B cell (primary cell): ENCODE measurements at regions not wholly inside any gene's neighbourhood (a gene's known extent, or its start where the extent isn't known, plus 50 kb on each side); places are given as distances from the start of the nearest gene placed in this dataset.

ENCODE experiments used
- ATAC-seq: fragments of 200-7000 bp; cut with Tn5 transposase; one replicate; pipeline ENCODE4 v1.10.0; 2021; ENCODE audit warnings: low read depth, mild to moderate bottlenecking, moderate number of reproducible peaks, moderate library complexity
- CTCF ChIA-PET: fragments of 350-600 bp; sonication (Branson Sonifier 250); formaldehyde crosslinking; loops from one replicate; lab custom pipeline; 2021; ENCODE audit warnings: antibody characterized with exemption, inconsistent platforms; lab: Charles Lee
- POLR2A ChIA-PET: fragments of 350-600 bp; sonication (Branson Sonifier 250); formaldehyde crosslinking; loops from one replicate; lab custom pipeline; 2021; ENCODE audit warnings: antibody characterized with exemption; lab: Charles Lee
- DNase-seq: peaks from one replicate; pipeline ENCODE4 v3.0.0; 2013
- H2AFZ ChIP-seq: 2 replicates; pipeline ENCODE4 v1.6.1; 2012; ENCODE audit warnings: mild to moderate bottlenecking, low read depth, low read length; ENCODE audit not compliant: insufficient read depth, poor library complexity, severe bottlenecking
- H3K27ac ChIP-seq, 2 donors: 1 replicate in 1 of 2; 2 replicates in 1 of 2; pipeline ENCODE4 v1.5.1; 2012 to 2013; ENCODE audit warnings: low read length in 2 of 2, mild to moderate bottlenecking in 2 of 2, moderate library complexity in 1 of 2
- H3K27me3 ChIP-seq, 4 experiments: fragments of 200-600 bp in 1 of 4; sonication (generic) in 1 of 4; replicated peaks in 1 of 4; 1 replicate in 2 of 4; 2 replicates in 2 of 4; pipeline versions ENCODE4 v1.6.1 to v1.7.0; 2013 to 2016; ENCODE audit warnings: low read length in 3 of 4, mild to moderate bottlenecking in 2 of 4, mixed read lengths in 1 of 4, moderate library complexity in 1 of 4; ENCODE audit not compliant: insufficient read depth in 4 of 4, control insufficient read depth in 3 of 4; ENCODE audit errors: control extremely low read depth in 1 of 4
- H3K36me3 ChIP-seq, 2 experiments: replicated peaks in 1 of 2; 1 replicate in 1 of 2; 2 replicates in 1 of 2; pipeline versions ENCODE4 v1.6.1 to v1.7.1; 2013; ENCODE audit warnings: low read length in 1 of 2; ENCODE audit not compliant: insufficient read depth in 2 of 2, control insufficient read depth in 1 of 2; ENCODE audit errors: control extremely low read depth in 1 of 2, extremely low read depth in 1 of 2
- H3K4me1 ChIP-seq, 2 donors: fragments of 200-600 bp in 1 of 2; sonication (generic) in 1 of 2; 1 replicate in 1 of 2; 2 replicates in 1 of 2; pipeline versions ENCODE4 v1.5.1 to v1.6.1; 2013 to 2017; ENCODE audit warnings: low read length in 2 of 2; ENCODE audit not compliant: control insufficient read depth in 2 of 2, insufficient read depth in 2 of 2
- H3K4me2 ChIP-seq: replicated peaks from 2 replicates; pipeline ENCODE3; 2012; ENCODE audit warnings: mild to moderate bottlenecking, low read depth, low read length; ENCODE audit not compliant: poor library complexity, severe bottlenecking
- H3K4me3 ChIP-seq, 5 experiments: fragments of 200-600 bp in 1 of 5; sonication (generic) in 1 of 5; 1 replicate in 3 of 5; 2 replicates in 2 of 5; pipeline versions ENCODE4 v1.5.1 to v1.7.0; 2011 to 2016; ENCODE audit warnings: low read length in 4 of 5, mild to moderate bottlenecking in 4 of 5, low read depth in 2 of 5, control low read depth in 1 of 5, moderate library complexity in 1 of 5; ENCODE audit not compliant: insufficient read depth in 1 of 5; ENCODE audit errors: control extremely low read depth in 1 of 5, extremely low read depth in 1 of 5
- H3K79me2 ChIP-seq: fragments of 200-600 bp; sonication (generic); one replicate; pipeline ENCODE4 v1.6.0; 2016; ENCODE audit warnings: low read length; ENCODE audit not compliant: control insufficient read depth, insufficient read depth
- H3K9ac ChIP-seq: fragments of 200-600 bp; sonication (generic); 2 replicates; pipeline ENCODE4 v1.6.1; 2017; ENCODE audit warnings: mild to moderate bottlenecking, low read length, moderate library complexity
- H3K9me3 ChIP-seq, 3 donors: one replicate each; pipeline versions ENCODE4 v1.6.1 to v1.7.1; 2013; ENCODE audit warnings: low read length in 2 of 3; ENCODE audit not compliant: control insufficient read depth in 2 of 3, insufficient read depth in 1 of 3; ENCODE audit errors: control extremely low read depth in 1 of 3
- H4K20me1 ChIP-seq: 2 replicates; pipeline ENCODE4 v1.6.0; 2012; ENCODE audit warnings: mild to moderate bottlenecking, low read length; ENCODE audit not compliant: insufficient read depth, control insufficient read depth, poor library complexity, severe bottlenecking
- H3K27ac Mint-ChIP-seq: one replicate; pipeline ENCODE4 v1.8.0; 2021; ENCODE audit warnings: mixed read lengths
- H3K27me3 Mint-ChIP-seq: one replicate; pipeline ENCODE4 v1.8.0; 2021; ENCODE audit warnings: mixed read lengths
- H3K4me1 Mint-ChIP-seq: one replicate; pipeline ENCODE4 v1.8.0; 2021; ENCODE audit warnings: mixed read lengths
- H3K4me3 Mint-ChIP-seq: one replicate; pipeline ENCODE4 v1.8.0; 2021; ENCODE audit warnings: mixed read lengths
- H3K9me3 Mint-ChIP-seq: one replicate; pipeline ENCODE4 v1.8.0; 2022; ENCODE audit warnings: mixed read lengths; ENCODE audit not compliant: insufficient read depth
- CTCF ChIP-seq: fragments of 200-600 bp; IDR thresholded peaks from one replicate; pipeline ENCODE4 v1.8.0; 2022; ENCODE audit warnings: antibody characterized with exemption, mild to moderate bottlenecking
- EZH2 ChIP-seq: IDR thresholded peaks from 2 replicates; pipeline ENCODE4 v1.6.1; 2012; ENCODE audit warnings: borderline replicate concordance, low read depth, mild to moderate bottlenecking, moderate library complexity, low read length; ENCODE audit not compliant: insufficient read depth, poor library complexity, severe bottlenecking
- WGBS: methylation state at CpG from one replicate; pipeline ENCODE4 v1.1.5; 2013; ENCODE audit warnings: missing lambda C conversion rate; ENCODE audit not compliant: insufficient coverage; 5-methylcytosine and 5-hydroxymethylcytosine counted together
- intact Hi-C: fragments of 100-400 bp; cut with micrococcal nuclease; formaldehyde crosslinking; loops from one replicate; pipeline ENCODE4 v1.10.0; 2022

- no peak overlapping the region for H3K4me3 Mint-ChIP-seq
- H3K79me2 ChIP-seq: no peaks in the 10 kb centered on the region
- POLR2A ChIA-PET: no interaction called here
- CTCF ChIA-PET: no interaction called here
- intact Hi-C loops: no loop called here
- ATAC-seq: no peak
- H4K20me1 ChIP-seq: no peaks in the 10 kb centered on the region
- TF ChIP-seq EZH2 (no peak), CTCF (no peak)
- H3K27me3 Mint-ChIP-seq: no peaks in the 10 kb centered on the region
- H3K9ac ChIP-seq: no peak overlapping the region
- H3K27me3 ChIP-seq: no peaks in the 10 kb centered on the region
- H3K4me3 ChIP-seq: no peak overlapping the region
- no peaks in the 10 kb centered on the region for H3K36me3 ChIP-seq
- H3K9me3 ChIP-seq: no peaks in the 10 kb centered on the region
- H3K27ac ChIP-seq: no peak overlapping the region
- no peak overlapping the region for H2AFZ ChIP-seq
- H3K27ac Mint-ChIP-seq: no peak overlapping the region
- H3K4me2 ChIP-seq: no peak overlapping the region
- H3K4me1 ChIP-seq: no peaks in the 10 kb centered on the region
- H3K4me1 Mint-ChIP-seq: peaks cover 2% of the 10 kb centered on the region
- DNase-seq: no peak
- H3K9me3 Mint-ChIP-seq: no peaks in the 10 kb centered on the region
Observed at GRCh38 chrX:68936608-68937007, 107.8 kb downstream of the EFNB1 start.

DNA sequence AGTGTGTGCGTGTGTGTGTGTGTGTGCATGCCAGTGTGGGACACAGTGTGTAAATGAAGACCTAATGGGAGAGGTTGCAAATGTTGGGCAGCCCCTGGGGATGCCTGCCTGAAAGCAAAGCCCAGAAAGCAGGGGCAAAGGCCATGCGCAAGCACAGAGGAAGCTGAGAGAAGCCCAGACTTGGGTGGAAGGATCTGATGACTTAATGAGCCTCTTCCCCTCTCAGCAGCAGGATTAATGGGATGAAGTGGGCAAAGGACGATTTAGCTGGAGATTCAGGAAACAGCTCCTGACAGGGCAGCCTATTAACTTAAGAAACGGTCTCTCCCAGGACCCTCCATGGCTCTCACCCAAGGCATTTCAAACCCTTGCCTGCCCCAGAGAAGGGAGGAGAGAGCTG, 107.3 kb downstream of the EFNB1 start:
- TF ChIP-seq EZH2 (no peak), CTCF (no peak)
- H3K4me1 ChIP-seq: no peaks in the 10 kb centered on the region
- no peak overlapping the region for H3K4me2 ChIP-seq
- H3K4me1 Mint-ChIP-seq: peaks cover 2% of the 10 kb centered on the region
- intact Hi-C loops: no loop called here
- no peaks in the 10 kb centered on the region for H3K9me3 ChIP-seq
- no peak overlapping the region for H3K27ac Mint-ChIP-seq
- H3K9ac ChIP-seq: no peak overlapping the region
- H2AFZ ChIP-seq: no peak overlapping the region
- ChIA-PET POLR2A (no interaction called here), CTCF (no interaction called here)
- H3K36me3 ChIP-seq: no peaks in the 10 kb centered on the region
- ATAC-seq (no peak), DNase-seq (no peak)
- no peak overlapping the region for H3K4me3 ChIP-seq
- H3K9me3 Mint-ChIP-seq: no peaks in the 10 kb centered on the region
- H3K27me3 Mint-ChIP-seq: no peaks in the 10 kb centered on the region
- no peaks in the 10 kb centered on the region for H4K20me1 ChIP-seq
- no peaks in the 10 kb centered on the region for H3K79me2 ChIP-seq
- no peak overlapping the region for H3K27ac ChIP-seq
- no CpG with 5 or more reads among the region's 4 CpGs for WGBS
- H3K27me3 ChIP-seq: no peaks in the 10 kb centered on the region
- no peak overlapping the region for H3K4me3 Mint-ChIP-seq
